ENCODE measurements at regions not wholly inside any gene's neighbourhood (a gene's known extent, or its start where the extent isn't known, plus 50 kb on each side); places are given as distances from the start of the nearest gene placed in this dataset.

DNA sequence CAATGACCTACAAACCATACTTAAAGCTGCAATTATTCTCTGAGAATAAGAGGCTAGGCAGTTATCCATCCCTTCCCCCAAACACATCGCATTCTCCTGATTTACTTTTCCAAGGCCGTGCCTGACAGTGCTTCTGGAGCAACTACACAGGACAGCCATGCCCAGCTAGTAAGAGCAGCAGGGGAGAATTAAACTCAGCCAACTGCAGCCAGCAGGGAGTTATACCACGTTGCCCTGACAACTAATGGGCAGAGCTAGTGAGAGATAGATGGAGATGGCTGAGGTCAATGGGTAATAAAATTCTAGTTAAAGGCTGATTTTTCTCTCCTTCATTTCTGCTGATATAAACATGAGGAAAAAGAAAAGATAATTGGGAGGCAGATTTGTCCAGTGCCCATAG is 193.8 kb upstream of the PPP2R3A start:
- TF ChIP-seq POLR2A (IDR thresholded peaks at IDR 0.05) (no peak), POLR2AphosphoS5 (IDR thresholded peaks at IDR 0.05) (no peak)
- TF ChIP-seq, protein P1, sequence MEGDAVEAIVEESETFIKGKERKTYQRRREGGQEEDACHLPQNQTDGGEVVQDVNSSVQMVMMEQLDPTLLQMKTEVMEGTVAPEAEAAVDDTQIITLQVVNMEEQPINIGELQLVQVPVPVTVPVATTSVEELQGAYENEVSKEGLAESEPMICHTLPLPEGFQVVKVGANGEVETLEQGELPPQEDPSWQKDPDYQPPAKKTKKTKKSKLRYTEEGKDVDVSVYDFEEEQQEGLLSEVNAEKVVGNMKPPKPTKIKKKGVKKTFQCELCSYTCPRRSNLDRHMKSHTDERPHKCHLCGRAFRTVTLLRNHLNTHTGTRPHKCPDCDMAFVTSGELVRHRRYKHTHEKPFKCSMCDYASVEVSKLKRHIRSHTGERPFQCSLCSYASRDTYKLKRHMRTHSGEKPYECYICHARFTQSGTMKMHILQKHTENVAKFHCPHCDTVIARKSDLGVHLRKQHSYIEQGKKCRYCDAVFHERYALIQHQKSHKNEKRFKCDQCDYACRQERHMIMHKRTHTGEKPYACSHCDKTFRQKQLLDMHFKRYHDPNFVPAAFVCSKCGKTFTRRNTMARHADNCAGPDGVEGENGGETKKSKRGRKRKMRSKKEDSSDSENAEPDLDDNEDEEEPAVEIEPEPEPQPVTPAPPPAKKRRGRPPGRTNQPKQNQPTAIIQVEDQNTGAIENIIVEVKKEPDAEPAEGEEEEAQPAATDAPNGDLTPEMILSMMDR (IDR thresholded peaks at IDR 0.05 in 8 of 11, conservative IDR thresholded peaks at IDR 0.05 in 3 of 11): no peak
- H3K4me3 ChIP-seq: no peak overlapping the region
- no peaks in the 10 kb centered on the region for H3K27me3 ChIP-seq (replicated peaks in 1 of 7)
- WGBS, 5 donors: 47 to 62% (median 60%) methylated on average over 3 of the region's 3 CpGs
- no peak for DNase-seq
- no peaks in the 10 kb centered on the region for H3K4me1 ChIP-seq
- H3K36me3 ChIP-seq: no peaks in the 10 kb centered on the region
- H3K27ac ChIP-seq: no peak overlapping the region
- H3K9me3 ChIP-seq: peaks cover 0 to 8% (median 0%) of the 10 kb centered on the region in 8 donors
- intact Hi-C loops (cut with DNase I; ENCODE audit: low total_unique reads): no loop called here

DNA sequence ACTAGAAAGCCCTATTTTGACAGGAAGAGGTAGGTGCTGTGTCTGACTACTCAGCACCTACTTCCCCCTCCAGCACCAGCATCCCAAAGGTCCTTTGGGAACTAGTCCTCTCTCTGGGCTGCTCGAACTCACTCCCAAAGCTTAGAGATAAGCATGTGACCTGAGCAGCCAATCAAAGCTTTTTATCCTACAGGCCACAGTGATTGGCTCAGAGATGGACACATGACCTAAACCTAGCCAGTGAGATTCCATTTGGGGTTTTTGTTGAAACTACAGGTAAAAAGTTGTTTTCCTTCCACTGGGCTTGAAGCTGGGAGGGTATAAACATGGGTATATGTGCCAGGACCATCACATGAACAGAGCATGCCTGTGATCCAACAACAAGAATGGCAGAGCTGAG is 186.5 kb upstream of the PPP2R3A start:
- TF ChIP-seq, protein P1 (IDR thresholded peaks at IDR 0.05 in 8 of 11, conservative IDR thresholded peaks at IDR 0.05 in 3 of 11): no peak
- no peak for TF ChIP-seq POLR2AphosphoS5 (IDR thresholded peaks at IDR 0.05)
- TF ChIP-seq POLR2A (IDR thresholded peaks at IDR 0.05): no peak
- H3K36me3 ChIP-seq: no peaks in the 10 kb centered on the region
- H3K27ac ChIP-seq: no peak overlapping the region
- DNase-seq: no peak
- WGBS, 5 donors: 71 to 87% (median 71%) methylated on average over 1 of the region's 1 CpG
- H3K9me3 ChIP-seq: peaks cover 0 to 13% (median 0%) of the 10 kb centered on the region in 8 donors
- H3K4me1 ChIP-seq: no peaks in the 10 kb centered on the region
- no peaks in the 10 kb centered on the region for H3K27me3 ChIP-seq (replicated peaks in 1 of 7)
- no peak overlapping the region for H3K4me3 ChIP-seq
- intact Hi-C loops (cut with DNase I; ENCODE audit: low total_unique reads): no loop called here

DNA sequence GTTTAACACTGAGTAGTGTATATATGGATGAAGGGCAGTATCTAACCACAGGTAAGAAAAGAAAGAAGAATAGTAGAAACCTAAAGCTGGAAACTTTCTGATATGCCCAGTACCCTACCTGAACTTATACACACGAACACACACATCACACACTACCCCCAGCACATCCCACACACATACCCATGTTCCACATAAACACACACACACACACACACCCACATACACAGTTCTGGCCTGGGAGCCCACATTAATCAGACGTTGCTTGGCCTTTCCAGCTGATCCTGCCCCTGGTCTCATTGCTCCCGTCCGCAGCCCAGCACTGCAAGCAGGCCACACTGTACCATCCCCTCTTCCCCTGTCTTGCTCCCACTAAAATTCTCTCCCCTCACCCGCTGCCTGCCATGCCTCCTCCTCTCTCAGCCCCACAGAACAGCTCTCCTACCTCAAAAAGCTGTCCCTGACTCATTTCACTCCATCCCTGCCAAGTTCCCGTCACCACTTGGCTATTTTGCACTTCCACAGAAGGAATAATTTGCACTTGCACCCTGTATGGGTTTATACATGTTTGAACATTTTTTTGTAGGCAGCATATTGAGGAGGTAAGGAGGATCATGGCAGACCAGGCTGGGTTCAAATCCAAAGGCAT is 185.8 kb upstream of the PPP2R3A start:
- H3K36me3 ChIP-seq: no peaks in the 10 kb centered on the region
- intact Hi-C loops (cut with DNase I; ENCODE audit: low total_unique reads): no loop called here
- no peak overlapping the region for H3K4me3 ChIP-seq
- 65 to 78% (median 71%) methylated on average over 6 of the region's 6 CpGs for WGBS, 5 donors
- H3K4me1 ChIP-seq: no peaks in the 10 kb centered on the region
- TF ChIP-seq POLR2AphosphoS5 (IDR thresholded peaks at IDR 0.05) (no peak), POLR2A (IDR thresholded peaks at IDR 0.05) (no peak)
- TF ChIP-seq, protein P1 (IDR thresholded peaks at IDR 0.05 in 8 of 11, conservative IDR thresholded peaks at IDR 0.05 in 3 of 11): no peak
- peaks cover 0 to 13% (median 0%) of the 10 kb centered on the region in 8 donors for H3K9me3 ChIP-seq
- H3K27me3 ChIP-seq (replicated peaks in 1 of 7): no peaks in the 10 kb centered on the region
- no peak for DNase-seq
- no peak overlapping the region for H3K27ac ChIP-seq

DNA sequence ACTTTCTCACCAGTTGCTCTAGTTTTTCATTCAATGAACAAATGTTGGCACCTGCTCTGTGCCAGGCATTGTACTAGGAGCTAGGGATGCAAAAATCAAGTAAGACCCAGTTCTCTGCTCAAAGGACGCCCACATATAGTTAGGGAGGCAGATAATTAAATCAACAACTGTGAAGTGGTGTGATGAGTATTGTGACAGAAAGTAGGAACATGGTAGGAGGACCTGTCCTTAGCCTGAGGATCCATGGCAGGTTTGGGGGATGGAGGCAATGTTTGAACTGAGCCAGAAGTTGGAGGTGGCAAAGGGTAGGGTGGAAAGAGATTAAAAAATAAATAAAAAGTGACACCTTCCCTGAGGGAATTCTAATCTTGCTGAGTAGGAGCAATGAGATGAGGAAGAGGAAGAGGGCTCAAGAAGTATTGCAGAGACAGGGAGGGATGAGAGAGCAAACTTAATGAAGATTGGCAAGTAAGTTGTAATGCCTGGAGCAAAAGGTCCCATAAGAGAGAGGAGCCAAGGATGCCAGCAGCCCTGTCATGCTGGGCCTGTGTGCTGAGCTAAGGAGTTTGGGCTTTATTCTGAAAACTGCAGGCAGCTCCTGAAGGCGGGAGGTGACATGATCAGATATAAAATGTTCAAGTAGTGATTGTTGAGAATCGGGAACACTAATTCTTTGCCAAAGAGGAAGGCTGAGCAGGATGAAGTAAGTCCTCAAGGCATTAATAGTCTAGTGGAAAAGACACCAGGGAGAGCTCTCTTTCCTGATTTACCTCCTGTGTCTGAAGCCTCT is 184.3 kb upstream of the PPP2R3A start:
- intact Hi-C loops (cut with DNase I; ENCODE audit: low total_unique reads): no loop called here

More for the DNA sequence above, 184.3 kb upstream of the PPP2R3A start:
- no peak for TF ChIP-seq POLR2AphosphoS5 (IDR thresholded peaks at IDR 0.05)
- no peak for TF ChIP-seq POLR2A (IDR thresholded peaks at IDR 0.05)
- TF ChIP-seq, protein P1 (IDR thresholded peaks at IDR 0.05 in 8 of 11, conservative IDR thresholded peaks at IDR 0.05 in 3 of 11): no peak
- H3K9me3 ChIP-seq: peaks cover 0 to 5% (median 0%) of the 10 kb centered on the region in 8 donors
- no peak overlapping the region for H3K27ac ChIP-seq
- H3K36me3 ChIP-seq: no peaks in the 10 kb centered on the region
- peaks cover 0 to 3% (median 0%) of the 10 kb centered on the region in 6 donors for H3K4me1 ChIP-seq
- no peak for DNase-seq
- no peaks in the 10 kb centered on the region for H3K27me3 ChIP-seq (replicated peaks in 1 of 7)
- WGBS, 5 donors: 74 to 83% (median 79%) methylated on average over 3 of the region's 3 CpGs
- H3K4me3 ChIP-seq: no peak overlapping the region

All from spleen (tissue), 11 donors.